ENCODE measurements at regions not wholly inside any gene's neighbourhood (a gene's known extent, or its start where the extent isn't known, plus 50 kb on each side); places are given as distances from the start of the nearest gene placed in this dataset.

GRCh38 chr1:192024881-192025280 is 133.4 kb upstream of the RGS18 start:
- H3K4me3 ChIP-seq = no peak overlapping the region
- no peak overlapping the region for H3K9ac ChIP-seq (ENCODE audit: insufficient read length)
- peaks cover 3% of the 10 kb centered on the region; the same call in 1 of the 2 replicates for H3K9me3 ChIP-seq (ENCODE audit: low read depth, low read length)
- H3K36me3 ChIP-seq (ENCODE audit: insufficient read depth, low read length) = no peaks in the 10 kb centered on the region
- no peak overlapping the region for H3K27ac ChIP-seq
- DNase-seq (ENCODE audit: low read depth, low spot score) = no peak
- no peak for TF ChIP-seq FOXP2 (optimal IDR thresholded peaks at IDR 0.05; ENCODE audit: control extremely low read depth, extremely low read length, insufficient read depth)
- no peak for TF ChIP-seq POLR2AphosphoS5 (IDR thresholded peaks at IDR 0.05; ENCODE audit: borderline replicate concordance, low read depth, low read length)
- TF ChIP-seq EZH2 (IDR thresholded peaks at IDR 0.05) = no peak

- Histone ChIP-seq H3K27ac (no peak overlapping the region), H3K9ac (ENCODE audit: insufficient read length) (no peak overlapping the region), H3K9me3 (ENCODE audit: low read depth, low read length) (peaks cover 3% of the 10 kb centered on the region; the same call in 1 of the 2 replicates), H3K36me3 (ENCODE audit: insufficient read depth, low read length) (no peaks in the 10 kb centered on the region), H3K4me3 (no peak overlapping the region)
- TF ChIP-seq POLR2AphosphoS5 (IDR thresholded peaks at IDR 0.05; ENCODE audit: borderline replicate concordance, low read depth, low read length) (no peak), FOXP2 (optimal IDR thresholded peaks at IDR 0.05; ENCODE audit: control extremely low read depth, extremely low read length, insufficient read depth) (no peak)
- no peak for DNase-seq (ENCODE audit: low read depth, low spot score)
Measured at GRCh38 chr1:192038567-192038966, 119.7 kb upstream of the RGS18 start.

- no peaks in the 10 kb centered on the region for H3K36me3 ChIP-seq (ENCODE audit: insufficient read depth, low read length)
- peak overlapping the region; percentile 72; the same call in 1 of the 2 replicates for H3K27ac ChIP-seq
- peak overlapping the region; percentile 17 for H3K9ac ChIP-seq (ENCODE audit: insufficient read length)
- TF ChIP-seq EZH2 (IDR thresholded peaks at IDR 0.05) (no peak), FOXP2 (optimal IDR thresholded peaks at IDR 0.05; ENCODE audit: control extremely low read depth, extremely low read length, insufficient read depth) (no peak), POLR2AphosphoS5 (IDR thresholded peaks at IDR 0.05; ENCODE audit: borderline replicate concordance, low read depth, low read length) (peak; percentile 40; the same call in 1 of the 2 replicates)
- H3K9me3 ChIP-seq (ENCODE audit: low read depth, low read length) = no peaks in the 10 kb centered on the region; the same call in 1 of the 2 replicates
- peak; percentile 83 for DNase-seq (ENCODE audit: low read depth, low spot score)
- H3K4me3 ChIP-seq = peak overlapping the region; percentile 52
Measured at GRCh38 chr1:192045131-192045530, 113.1 kb upstream of the RGS18 start.

- no peak overlapping the region for H3K9ac ChIP-seq (ENCODE audit: insufficient read length)
- TF ChIP-seq FOXP2 (optimal IDR thresholded peaks at IDR 0.05; ENCODE audit: control extremely low read depth, extremely low read length, insufficient read depth) (no peak), POLR2AphosphoS5 (IDR thresholded peaks at IDR 0.05; ENCODE audit: borderline replicate concordance, low read depth, low read length) (no peak), EZH2 (IDR thresholded peaks at IDR 0.05) (no peak)
- no peaks in the 10 kb centered on the region for H3K9me3 ChIP-seq (ENCODE audit: low read depth, low read length)
- DNase-seq (ENCODE audit: low read depth, low spot score) = peak; percentile 69
- peak overlapping the region; percentile 89 for H3K27ac ChIP-seq
- H3K36me3 ChIP-seq (ENCODE audit: insufficient read depth, low read length) = no peaks in the 10 kb centered on the region
- peak overlapping the region; percentile 47 for H3K4me3 ChIP-seq
Measured at GRCh38 chr1:192053531-192053971, 104.7 kb upstream of the RGS18 start.

- TF ChIP-seq FOXP2 (optimal IDR thresholded peaks at IDR 0.05; ENCODE audit: control extremely low read depth, extremely low read length, insufficient read depth) = no peak
- TF ChIP-seq EZH2 (IDR thresholded peaks at IDR 0.05) = no peak
- no peak for TF ChIP-seq POLR2AphosphoS5 (IDR thresholded peaks at IDR 0.05; ENCODE audit: borderline replicate concordance, low read depth, low read length)
- Histone ChIP-seq H3K9me3 (ENCODE audit: low read depth, low read length) (no peaks in the 10 kb centered on the region), H3K9ac (ENCODE audit: insufficient read length) (no peak overlapping the region), H3K36me3 (ENCODE audit: insufficient read depth, low read length) (no peaks in the 10 kb centered on the region), H3K4me3 (no peak overlapping the region), H3K27ac (no peak overlapping the region)
- DNase-seq (ENCODE audit: low read depth, low spot score) = no peak
Measured at GRCh38 chr1:192057766-192058165, 100.5 kb upstream of the RGS18 start.

- Histone ChIP-seq H3K9me3 (ENCODE audit: low read depth, low read length) (no peaks in the 10 kb centered on the region), H3K9ac (ENCODE audit: insufficient read length) (no peak overlapping the region), H3K36me3 (ENCODE audit: insufficient read depth, low read length) (no peaks in the 10 kb centered on the region), H3K27ac (no peak overlapping the region), H3K4me3 (no peak overlapping the region)
- TF ChIP-seq FOXP2 (optimal IDR thresholded peaks at IDR 0.05; ENCODE audit: control extremely low read depth, extremely low read length, insufficient read depth) (no peak), POLR2AphosphoS5 (IDR thresholded peaks at IDR 0.05; ENCODE audit: borderline replicate concordance, low read depth, low read length) (no peak), EZH2 (IDR thresholded peaks at IDR 0.05) (no peak)
- DNase-seq (ENCODE audit: low read depth, low spot score) = no peak
Measured at GRCh38 chr1:192059407-192059806, 98.9 kb upstream of the RGS18 start.

GRCh38 chr1:192061556-192061955 is 96.7 kb upstream of the RGS18 start:
- Histone ChIP-seq H3K4me3 (no peak overlapping the region), H3K27ac (no peak overlapping the region), H3K9ac (ENCODE audit: insufficient read length) (no peak overlapping the region), H3K36me3 (ENCODE audit: insufficient read depth, low read length) (no peaks in the 10 kb centered on the region), H3K9me3 (ENCODE audit: low read depth, low read length) (no peaks in the 10 kb centered on the region)
- TF ChIP-seq POLR2AphosphoS5 (IDR thresholded peaks at IDR 0.05; ENCODE audit: borderline replicate concordance, low read depth, low read length) = no peak
- no peak for TF ChIP-seq FOXP2 (optimal IDR thresholded peaks at IDR 0.05; ENCODE audit: control extremely low read depth, extremely low read length, insufficient read depth)
- TF ChIP-seq EZH2 (IDR thresholded peaks at IDR 0.05) = no peak
- DNase-seq (ENCODE audit: low read depth, low spot score) = no peak

- DNase-seq (ENCODE audit: low read depth, low spot score) = no peak
- TF ChIP-seq EZH2 (IDR thresholded peaks at IDR 0.05) (no peak), FOXP2 (optimal IDR thresholded peaks at IDR 0.05; ENCODE audit: control extremely low read depth, extremely low read length, insufficient read depth) (no peak), POLR2AphosphoS5 (IDR thresholded peaks at IDR 0.05; ENCODE audit: borderline replicate concordance, low read depth, low read length) (no peak)
Measured at GRCh38 chr1:192065087-192065486, 93.2 kb upstream of the RGS18 start.

GRCh38 chr1:192066202-192066601 is 92.1 kb upstream of the RGS18 start:
- no peaks in the 10 kb centered on the region for H3K36me3 ChIP-seq (ENCODE audit: insufficient read depth, low read length)
- H3K9ac ChIP-seq (ENCODE audit: insufficient read length) = no peak overlapping the region
- H3K4me3 ChIP-seq = no peak overlapping the region
- DNase-seq (ENCODE audit: low read depth, low spot score) = no peak
- no peak for TF ChIP-seq FOXP2 (optimal IDR thresholded peaks at IDR 0.05; ENCODE audit: control extremely low read depth, extremely low read length, insufficient read depth)
- TF ChIP-seq POLR2AphosphoS5 (IDR thresholded peaks at IDR 0.05; ENCODE audit: borderline replicate concordance, low read depth, low read length) = no peak
- no peak for TF ChIP-seq EZH2 (IDR thresholded peaks at IDR 0.05)
- H3K27ac ChIP-seq = no peak overlapping the region
- H3K9me3 ChIP-seq (ENCODE audit: low read depth, low read length) = no peaks in the 10 kb centered on the region

More at GRCh38 chr1:192065087-192065486, 93.2 kb upstream of the RGS18 start:
- H3K4me3 ChIP-seq = no peak overlapping the region
- no peak overlapping the region for H3K27ac ChIP-seq
- no peaks in the 10 kb centered on the region for H3K9me3 ChIP-seq (ENCODE audit: low read depth, low read length)
- H3K9ac ChIP-seq (ENCODE audit: insufficient read length) = no peak overlapping the region
- no peaks in the 10 kb centered on the region for H3K36me3 ChIP-seq (ENCODE audit: insufficient read depth, low read length)
